HUES6 (cell line): ENCODE measurements at regions not wholly inside any gene's neighbourhood (a gene's known extent, or its start where the extent isn't known, plus 50 kb on each side); places are given as distances from the start of the nearest gene placed in this dataset.

Source experiments
- H3K27ac ChIP-seq: 2 replicates; pipeline ENCODE4 v1.7.0; 2013; ENCODE audit warnings: low read depth, mild to moderate bottlenecking, low read length, inconsistent platforms
- H3K27me3 ChIP-seq: 2 replicates; pipeline ENCODE4 v1.6.1; 2013; ENCODE audit warnings: low read length; ENCODE audit not compliant: control insufficient read depth, insufficient read depth
- H3K36me3 ChIP-seq: 2 replicates; pipeline ENCODE4 v1.6.1; 2013; ENCODE audit warnings: low read length; ENCODE audit not compliant: control insufficient read depth, insufficient read depth
- H3K4me1 ChIP-seq: 2 replicates; pipeline ENCODE4 v1.6.1; 2013; ENCODE audit warnings: low read length; ENCODE audit not compliant: control insufficient read depth, insufficient read depth
- H3K4me3 ChIP-seq: 2 replicates; pipeline ENCODE4 v1.5.1; 2013; ENCODE audit warnings: low read depth, low read length
- H3K9ac ChIP-seq: one replicate; pipeline ENCODE4 v1.6.1; 2013; ENCODE audit warnings: mild to moderate bottlenecking, low read length
- H3K9me3 ChIP-seq: 2 replicates; pipeline ENCODE4 v1.6.1; 2013; ENCODE audit warnings: low read depth, low read length; ENCODE audit not compliant: control insufficient read depth, insufficient read depth

DNA sequence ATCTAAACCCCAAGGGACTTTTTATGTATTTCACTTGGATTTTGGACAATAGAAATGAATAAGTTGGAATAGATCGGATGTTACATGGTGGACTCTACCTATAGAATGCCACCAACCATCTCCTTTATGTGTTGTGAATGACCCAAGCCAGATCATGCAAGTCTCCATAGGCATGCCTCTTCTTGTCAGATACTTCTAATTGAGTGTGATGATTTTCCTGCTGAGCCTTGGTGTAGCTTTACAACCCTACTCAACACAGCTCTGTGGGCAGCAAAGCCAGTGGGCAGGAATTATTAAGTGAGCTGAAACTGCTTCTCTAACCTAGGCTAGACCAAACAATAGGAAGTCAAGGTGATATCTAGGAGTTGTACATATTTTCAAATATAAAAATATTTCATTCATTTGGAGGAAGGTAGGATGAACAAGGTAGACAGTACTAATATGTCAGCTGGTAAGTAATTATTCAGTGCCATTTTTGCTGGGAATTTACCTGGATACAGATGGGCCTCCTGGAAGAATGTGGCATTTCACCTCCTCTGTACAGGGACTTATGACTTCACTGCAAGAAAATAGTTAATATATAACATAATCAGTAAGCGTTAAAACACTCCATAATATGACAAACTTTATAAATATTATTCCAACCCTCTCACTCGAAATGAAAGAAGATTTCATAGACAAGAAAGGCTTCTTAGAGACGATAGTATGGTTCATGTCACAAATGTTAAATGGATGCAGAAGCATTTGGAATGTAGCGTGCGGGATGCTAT, 298.0 kb upstream of the FAT1 start:
- Histone ChIP-seq H3K4me3 (no peak overlapping the region), H3K9me3 (0 out of 2 replicates have a peak, but pooled peaks cover 3% of the 10 kb centered on the region), H3K27ac (no peak overlapping the region), H3K27me3 (no peaks in the 10 kb centered on the region), H3K36me3 (no peaks in the 10 kb centered on the region), H3K4me1 (peaks cover 7% of the 10 kb centered on the region; the same call in 1 of the 2 replicates), H3K9ac (no peak overlapping the region)

DNA sequence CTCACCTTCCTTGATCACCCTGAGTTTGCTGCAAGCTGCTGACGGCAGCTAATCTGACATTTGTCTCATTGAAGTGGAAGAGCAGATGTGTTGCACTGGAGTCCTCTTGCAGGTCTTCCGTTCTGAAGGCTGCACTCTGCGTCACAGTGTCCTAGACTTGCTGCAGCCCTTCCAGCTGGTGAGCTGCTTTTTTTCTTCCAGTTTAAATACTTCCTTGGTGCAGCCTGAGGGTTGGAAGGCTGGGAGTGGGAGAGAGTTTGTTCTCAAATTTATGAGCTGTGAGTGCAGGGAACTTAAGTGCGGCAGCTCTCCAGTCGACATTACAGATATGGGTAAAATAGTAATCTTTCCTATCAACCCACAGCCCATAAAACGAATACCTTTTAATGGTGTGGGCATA, 303.6 kb upstream of the FAT1 start:
- Histone ChIP-seq H3K9me3 (0 out of 2 replicates have a peak, but pooled peaks cover 5% of the 10 kb centered on the region), H3K27ac (no peak overlapping the region), H3K27me3 (no peaks in the 10 kb centered on the region), H3K9ac (no peak overlapping the region), H3K4me1 (no peaks in the 10 kb centered on the region), H3K4me3 (no peak overlapping the region), H3K36me3 (no peaks in the 10 kb centered on the region)

DNA sequence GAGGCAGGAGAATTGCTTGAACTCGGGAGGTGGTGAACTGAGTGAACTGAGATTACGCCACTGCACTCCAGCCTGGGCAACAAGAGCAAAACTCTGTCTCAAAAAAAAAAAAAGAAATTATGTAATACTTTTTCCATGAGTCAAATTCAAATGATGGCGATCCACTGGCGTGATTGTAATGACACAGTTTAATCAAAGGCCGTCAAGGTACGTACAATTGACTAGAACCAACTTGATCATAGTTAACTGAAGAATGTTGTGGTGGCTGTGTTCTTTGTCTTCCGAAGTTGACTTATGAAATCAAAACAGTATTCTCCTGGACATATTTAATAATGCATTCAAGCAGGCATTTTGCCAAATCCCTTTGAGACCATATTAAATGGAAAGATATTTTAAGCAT, 318.6 kb upstream of the FAT1 start:
- Histone ChIP-seq H3K27ac (no peak overlapping the region), H3K4me1 (no peaks in the 10 kb centered on the region), H3K27me3 (no peaks in the 10 kb centered on the region), H3K9me3 (peaks cover 8% of the 10 kb centered on the region), H3K9ac (no peak overlapping the region), H3K4me3 (no peak overlapping the region), H3K36me3 (no peaks in the 10 kb centered on the region)

DNA sequence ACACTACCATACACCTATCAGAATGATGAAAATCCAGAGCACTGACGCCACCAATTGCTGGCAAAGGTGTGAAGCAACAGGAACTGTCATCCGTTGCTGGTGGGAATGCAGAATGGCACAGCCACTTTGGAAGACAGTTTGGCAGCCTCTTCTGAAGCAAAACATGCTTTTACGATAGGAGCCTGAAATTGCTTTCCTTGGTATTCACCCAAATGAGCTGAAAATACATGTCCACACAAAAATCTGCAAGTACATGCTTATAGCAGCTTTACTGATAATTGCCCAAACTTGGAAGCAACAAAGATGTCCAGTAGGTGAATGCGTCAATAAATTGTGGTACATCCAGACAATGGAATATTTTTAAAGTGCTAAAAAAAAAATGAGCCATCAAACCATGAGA, 322.8 kb upstream of the FAT1 start:
- no peak overlapping the region for H3K27ac ChIP-seq
- H3K27me3 ChIP-seq = no peaks in the 10 kb centered on the region
- no peaks in the 10 kb centered on the region for H3K4me1 ChIP-seq
- peaks cover 8% of the 10 kb centered on the region for H3K9me3 ChIP-seq
- no peaks in the 10 kb centered on the region for H3K36me3 ChIP-seq
- H3K4me3 ChIP-seq = no peak overlapping the region
- no peak overlapping the region for H3K9ac ChIP-seq

DNA sequence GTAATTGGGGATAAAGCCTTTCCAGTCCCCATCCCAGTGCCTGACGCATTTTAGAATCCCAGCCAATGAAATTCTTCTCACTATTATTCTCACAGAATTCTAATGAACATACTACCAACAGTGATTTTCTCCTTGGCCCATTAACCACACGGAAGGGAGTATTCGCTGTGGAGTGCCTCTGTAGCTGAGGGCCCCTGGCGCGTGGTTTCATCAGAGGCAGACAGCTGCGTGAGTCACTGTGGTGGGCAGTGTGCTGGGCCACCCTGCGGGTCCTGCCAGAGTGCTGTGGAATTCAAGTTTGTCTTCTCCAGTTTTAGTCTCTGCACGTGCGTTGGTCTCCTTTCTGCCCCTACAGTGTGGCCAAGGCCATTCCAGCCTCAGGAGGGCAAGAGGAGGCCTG, 335.4 kb upstream of the FAT1 start:
- Histone ChIP-seq H3K27ac (no peak overlapping the region), H3K9ac (no peak overlapping the region), H3K4me3 (no peak overlapping the region), H3K36me3 (no peaks in the 10 kb centered on the region), H3K27me3 (no peaks in the 10 kb centered on the region), H3K9me3 (no peaks in the 10 kb centered on the region), H3K4me1 (no peaks in the 10 kb centered on the region)

DNA sequence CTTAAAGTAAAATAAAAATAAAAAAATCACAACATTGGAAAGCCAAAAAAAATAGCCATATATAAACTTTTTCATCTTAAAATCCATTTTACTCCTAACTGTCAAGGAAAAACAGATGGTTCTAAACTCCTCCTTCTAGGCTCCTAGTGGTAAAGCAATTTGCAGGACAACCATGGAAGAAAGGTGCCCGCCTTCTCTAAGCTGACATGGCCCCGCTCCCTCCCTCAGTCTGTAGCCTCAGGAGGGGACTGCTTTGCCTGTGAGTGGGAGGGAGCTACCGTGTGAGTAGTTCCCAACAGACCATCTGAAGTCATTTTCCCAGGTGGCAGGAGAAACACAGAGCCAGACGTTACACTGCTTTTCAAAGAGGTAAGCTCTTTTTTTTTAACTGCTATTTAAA, 336.2 kb upstream of the FAT1 start:
- H3K4me1 ChIP-seq = no peaks in the 10 kb centered on the region
- no peaks in the 10 kb centered on the region for H3K9me3 ChIP-seq
- no peaks in the 10 kb centered on the region for H3K27me3 ChIP-seq
- no peak overlapping the region for H3K4me3 ChIP-seq
- no peak overlapping the region for H3K9ac ChIP-seq
- no peaks in the 10 kb centered on the region for H3K36me3 ChIP-seq
- no peak overlapping the region for H3K27ac ChIP-seq

DNA sequence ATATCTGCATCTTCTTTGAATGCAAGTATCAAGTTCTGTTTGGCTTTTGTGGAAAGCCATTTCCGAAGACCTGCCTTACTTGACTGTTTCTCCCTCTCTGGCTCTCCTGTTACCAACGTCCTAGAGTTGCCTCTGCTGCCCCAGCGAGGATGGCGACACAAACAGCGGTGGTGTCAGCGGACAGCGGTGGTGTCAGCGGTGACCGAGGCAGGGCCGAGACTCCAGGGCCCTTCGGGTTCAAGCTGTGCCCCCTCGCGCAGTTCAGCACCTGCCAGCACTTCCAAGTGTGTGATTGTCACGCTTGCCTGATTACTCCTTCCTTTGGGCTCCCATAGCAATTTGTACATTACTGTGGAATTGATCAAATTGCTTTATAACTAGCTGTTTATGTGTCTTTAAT, 336.9 kb upstream of the FAT1 start:
- no peaks in the 10 kb centered on the region for H3K9me3 ChIP-seq
- no peaks in the 10 kb centered on the region for H3K36me3 ChIP-seq
- H3K27ac ChIP-seq = no peak overlapping the region
- no peaks in the 10 kb centered on the region for H3K27me3 ChIP-seq
- no peak overlapping the region for H3K9ac ChIP-seq
- peaks cover under 1% of the 10 kb centered on the region; the same call in 1 of the 2 replicates for H3K4me1 ChIP-seq
- H3K4me3 ChIP-seq = no peak overlapping the region

DNA sequence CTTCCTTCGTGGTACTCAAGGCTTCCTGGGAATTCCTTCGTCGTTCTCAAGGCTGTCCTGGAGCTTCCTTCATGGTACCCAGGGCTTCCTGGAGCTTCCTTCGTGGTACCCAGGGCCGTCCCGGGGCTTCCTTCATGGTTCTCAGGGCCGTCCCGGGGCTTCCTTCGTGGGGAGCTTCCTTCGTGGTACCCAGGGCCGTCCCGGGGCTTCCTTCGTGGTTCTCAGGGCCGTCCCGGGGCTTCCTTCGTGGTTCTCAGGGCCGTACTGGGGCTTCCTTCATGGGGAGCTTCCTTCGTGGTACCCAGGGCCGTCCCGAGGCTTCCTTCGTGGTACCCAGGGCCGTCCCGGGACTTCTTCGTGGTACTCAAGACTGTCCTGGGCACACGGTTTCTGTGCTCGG, 339.6 kb upstream of the FAT1 start:
- Histone ChIP-seq H3K36me3 (no peaks in the 10 kb centered on the region), H3K4me1 (peaks cover 4% of the 10 kb centered on the region; the same call in 1 of the 2 replicates), H3K27me3 (no peaks in the 10 kb centered on the region), H3K4me3 (no peak overlapping the region), H3K27ac (no peak overlapping the region), H3K9me3 (no peaks in the 10 kb centered on the region), H3K9ac (no peak overlapping the region)

DNA sequence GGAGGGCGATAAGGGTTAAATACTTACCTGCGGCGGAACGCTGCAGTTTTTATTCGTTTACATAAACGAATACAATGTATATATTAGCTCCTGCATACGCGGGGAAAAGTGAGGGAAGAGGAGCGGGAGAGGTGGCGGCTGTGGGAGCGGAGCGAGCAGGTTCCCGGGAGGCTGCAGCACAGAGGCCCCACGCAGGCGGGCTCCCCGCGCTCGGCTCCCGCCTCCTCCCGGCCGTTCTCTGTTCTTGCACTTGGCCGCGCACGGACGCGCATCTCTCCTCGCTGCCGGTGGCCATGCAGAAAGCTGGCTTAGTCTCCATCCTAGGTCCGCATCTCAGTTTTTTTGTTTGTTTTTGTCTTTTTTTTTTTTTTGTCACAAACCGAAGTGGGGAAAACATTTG, 340.4 kb upstream of the FAT1 start:
- H3K27me3 ChIP-seq = no peaks in the 10 kb centered on the region
- no peak overlapping the region for H3K4me3 ChIP-seq
- peaks cover 4% of the 10 kb centered on the region; the same call in 1 of the 2 replicates for H3K4me1 ChIP-seq
- H3K36me3 ChIP-seq = no peaks in the 10 kb centered on the region
- no peak overlapping the region for H3K9ac ChIP-seq
- H3K27ac ChIP-seq = no peak overlapping the region
- no peaks in the 10 kb centered on the region for H3K9me3 ChIP-seq

DNA sequence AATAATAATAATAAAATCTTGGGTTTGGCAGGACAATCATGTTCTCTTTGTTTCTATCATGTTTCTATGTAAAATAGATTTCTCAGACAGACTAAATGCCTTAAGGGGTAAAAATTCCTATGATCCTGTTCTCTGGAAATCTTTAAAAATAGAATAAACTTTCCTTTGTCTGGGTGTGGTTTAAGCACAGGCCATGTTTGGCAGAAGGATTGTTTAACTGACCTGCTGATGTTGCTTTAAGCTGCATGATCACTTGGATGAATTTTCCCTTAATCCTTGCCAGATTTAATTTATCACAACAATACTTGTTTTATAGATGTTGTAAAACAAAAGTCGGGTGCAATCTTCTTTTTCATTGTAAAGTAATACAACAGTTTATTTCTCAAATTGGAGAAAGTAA, 341.7 kb upstream of the FAT1 start:
- H3K36me3 ChIP-seq = no peaks in the 10 kb centered on the region
- H3K27me3 ChIP-seq = no peaks in the 10 kb centered on the region
- peaks cover 5% of the 10 kb centered on the region; the same call in 1 of the 2 replicates for H3K4me1 ChIP-seq
- no peak overlapping the region for H3K4me3 ChIP-seq
- H3K9ac ChIP-seq = no peak overlapping the region
- no peak overlapping the region for H3K27ac ChIP-seq
- H3K9me3 ChIP-seq = no peaks in the 10 kb centered on the region

DNA sequence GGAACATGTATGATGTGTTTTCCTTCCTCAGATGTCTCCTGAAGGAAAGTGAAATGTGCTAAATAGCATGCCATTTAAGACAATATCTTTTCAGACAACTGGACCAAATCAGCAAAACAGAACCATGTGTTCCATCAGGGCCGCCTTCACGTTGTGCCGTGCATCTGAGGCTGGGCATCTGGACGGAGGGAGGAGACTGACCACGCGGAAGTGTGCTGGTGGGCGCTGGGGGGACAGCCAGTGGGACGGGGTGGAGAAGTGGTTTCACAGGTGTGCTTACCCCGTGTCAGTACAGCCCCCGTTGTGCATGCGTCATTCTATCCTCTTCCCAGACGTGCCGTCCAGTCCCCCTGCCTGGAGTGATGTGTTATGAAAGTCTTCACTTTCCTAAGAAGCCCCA, 342.1 kb upstream of the FAT1 start:
- H3K9ac ChIP-seq = no peak overlapping the region
- no peak overlapping the region for H3K27ac ChIP-seq
- H3K36me3 ChIP-seq = no peaks in the 10 kb centered on the region
- H3K9me3 ChIP-seq = no peaks in the 10 kb centered on the region
- no peaks in the 10 kb centered on the region for H3K27me3 ChIP-seq
- peaks cover 9% of the 10 kb centered on the region for H3K4me1 ChIP-seq
- H3K4me3 ChIP-seq = no peak overlapping the region
